C4-2B (cell line): ENCODE measurements at regions not wholly inside any gene's neighbourhood (a gene's known extent, or its start where the extent isn't known, plus 50 kb on each side); places are given as distances from the start of the nearest gene placed in this dataset.

Experiments
- CTCF ChIP-seq: fragments of 450-650 bp; conservative IDR thresholded peaks from 2 replicates; pipeline ENCODE4 v1.5.1; 2017; ENCODE audit warnings: mild to moderate bottlenecking
- ZFX ChIP-seq: fragments of 450-650 bp; IDR thresholded peaks from 2 replicates; pipeline ENCODE4 v1.6.1; 2017

- TF ChIP-seq CTCF (no peak), ZFX (no peak)
Observed at GRCh38 chr14:62123961-62124360, 361.7 kb downstream of the SNAPC1 start.
